ENCODE measurements at regions not wholly inside any gene's neighbourhood (a gene's known extent, or its start where the extent isn't known, plus 50 kb on each side); places are given as distances from the start of the nearest gene placed in this dataset.
A peak's percentile ranks its signal among the peaks of the same experiment; 100 is the strongest.

DNA sequence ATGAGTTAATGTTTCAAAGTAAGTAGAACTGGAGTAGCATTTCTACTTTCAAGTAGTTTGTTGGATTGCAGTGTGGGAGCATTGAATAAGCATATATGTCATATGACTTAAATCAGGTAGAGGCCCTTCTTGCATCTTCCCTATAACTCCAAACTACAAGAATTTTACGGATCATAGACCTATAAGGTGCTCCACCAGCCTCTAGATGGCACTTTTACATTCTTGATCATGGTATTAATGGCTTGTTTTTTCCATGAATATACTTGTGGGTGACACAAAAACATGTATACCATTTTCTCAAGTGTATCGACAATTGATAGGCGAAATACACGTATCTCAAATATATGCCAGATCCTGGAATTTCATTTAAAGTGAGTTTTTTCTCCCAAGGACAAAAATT is 311.1 kb downstream of the ZPLD1 start:
- no peaks in the 10 kb centered on the region for H3K36me3 ChIP-seq
- DNase-seq, result no peak
- no peak for TF ChIP-seq CTCF (IDR thresholded peaks at IDR 0.05)
- no peak for TF ChIP-seq POLR2A (IDR thresholded peaks at IDR 0.05)
- no peaks in the 10 kb centered on the region for H3K27me3 ChIP-seq
- no peaks in the 10 kb centered on the region for H3K9me3 ChIP-seq
- no peak overlapping the region for H3K27ac ChIP-seq
- intact Hi-C loops (cut with DNase I), result no loop called here
- 64 to 68% methylated on average over 4 of the region's 4 CpGs for WGBS, 2 donors
- no peak overlapping the region for H3K4me3 ChIP-seq (replicated peaks in 1 of 3)
- peaks cover 0 to 6% of the 10 kb centered on the region in 2 donors for H3K4me1 ChIP-seq

DNA sequence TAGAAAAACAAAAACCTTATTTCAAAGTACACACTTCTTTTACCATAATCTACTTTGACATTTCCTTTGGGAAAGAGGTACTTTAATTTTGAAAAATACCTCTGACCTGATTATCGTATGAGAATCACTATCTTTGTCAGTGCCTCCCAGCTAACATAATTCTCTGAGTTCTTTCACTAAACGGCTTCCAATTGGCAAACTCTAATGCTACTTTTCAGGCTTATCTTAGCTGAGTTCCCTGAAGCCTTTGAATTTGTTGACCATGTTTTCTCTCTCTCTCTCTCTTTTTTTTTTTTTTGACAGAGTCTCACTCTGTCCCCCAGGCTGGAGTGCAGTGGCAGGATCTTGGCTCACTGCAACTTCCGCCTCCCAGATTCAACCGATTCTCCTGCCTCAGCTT is 312.8 kb downstream of the ZPLD1 start:
- H3K27me3 ChIP-seq, result no peaks in the 10 kb centered on the region
- WGBS, 2 donors, result 41 to 43% methylated on average over 4 of the region's 4 CpGs
- no peak overlapping the region for H3K4me3 ChIP-seq (replicated peaks in 1 of 3)
- peak; percentile 29 to 49 for DNase-seq
- intact Hi-C loops (cut with DNase I), result no loop called here
- H3K4me1 ChIP-seq, result peaks cover 0 to 6% of the 10 kb centered on the region in 2 donors
- TF ChIP-seq CTCF (IDR thresholded peaks at IDR 0.05) (no peak), POLR2A (IDR thresholded peaks at IDR 0.05) (no peak)
- no peaks in the 10 kb centered on the region for H3K36me3 ChIP-seq
- H3K27ac ChIP-seq, result peak overlapping the region in 1 of 3 donors; percentile 40
- H3K9me3 ChIP-seq, result no peaks in the 10 kb centered on the region

DNA sequence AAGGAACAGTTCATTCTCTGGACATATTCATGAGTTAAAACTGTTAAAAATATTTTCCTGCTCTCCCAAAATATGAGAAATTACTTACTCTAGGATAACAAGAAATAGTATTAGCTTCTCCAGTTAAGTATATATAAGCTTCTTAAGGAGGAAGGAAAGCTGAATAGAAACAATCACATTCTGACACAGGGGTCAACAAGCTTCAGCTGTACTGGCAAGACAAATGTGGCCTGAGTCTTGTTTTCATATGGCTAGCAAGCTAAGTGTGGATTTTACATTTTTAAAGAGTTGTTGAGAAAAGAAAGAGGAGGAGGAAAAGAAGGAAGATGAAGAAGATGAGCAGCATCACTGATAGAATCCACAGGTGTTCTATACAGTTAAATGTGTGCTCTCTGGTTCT is 313.8 kb downstream of the ZPLD1 start:
- no peaks in the 10 kb centered on the region for H3K9me3 ChIP-seq
- no peak for DNase-seq
- intact Hi-C loops (cut with DNase I), result no loop called here
- peaks cover 0 to 6% of the 10 kb centered on the region in 2 donors for H3K4me1 ChIP-seq
- no peak for TF ChIP-seq CTCF (IDR thresholded peaks at IDR 0.05)
- no peak for TF ChIP-seq POLR2A (IDR thresholded peaks at IDR 0.05)
- no peaks in the 10 kb centered on the region for H3K36me3 ChIP-seq
- no peaks in the 10 kb centered on the region for H3K27me3 ChIP-seq
- H3K4me3 ChIP-seq (replicated peaks in 1 of 3), result no peak overlapping the region
- H3K27ac ChIP-seq, result no peak overlapping the region

- TF ChIP-seq CTCF (IDR thresholded peaks at IDR 0.05) (no peak), POLR2A (IDR thresholded peaks at IDR 0.05) (no peak)
- DNase-seq, result no peak
- 91 to 94% methylated on average over 2 of the region's 2 CpGs for WGBS, 2 donors
- Histone ChIP-seq H3K27ac (no peak overlapping the region), H3K36me3 (no peaks in the 10 kb centered on the region), H3K27me3 (no peaks in the 10 kb centered on the region), H3K9me3 (no peaks in the 10 kb centered on the region), H3K4me1 (peaks cover 0 to 6% of the 10 kb centered on the region in 2 donors), H3K4me3 (replicated peaks in 1 of 3) (no peak overlapping the region)
- intact Hi-C loops (cut with DNase I), result no loop called here
These were observed 315.5 kb downstream of the ZPLD1 start for GRCh38 chr3:102750322-102750721.

DNA sequence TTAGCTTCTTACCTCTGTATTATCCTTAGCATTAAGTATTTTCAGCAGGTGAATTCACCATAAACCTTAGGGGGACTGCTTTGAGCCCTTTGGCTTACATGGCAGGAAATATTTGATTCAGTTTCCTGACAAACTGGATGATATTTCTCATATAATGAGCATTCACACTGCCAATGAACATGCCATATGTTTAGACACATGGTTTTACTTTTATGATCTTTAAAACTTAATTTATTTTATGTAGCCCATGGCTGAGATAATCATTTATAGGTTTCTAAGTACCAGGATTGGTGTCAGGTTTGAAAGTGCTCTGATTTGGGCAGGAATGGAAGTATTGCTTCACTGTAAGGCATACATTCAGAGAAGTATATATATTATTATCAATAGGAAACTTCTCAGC is 319.1 kb downstream of the ZPLD1 start:
- H3K36me3 ChIP-seq, result no peaks in the 10 kb centered on the region
- H3K27me3 ChIP-seq, result no peaks in the 10 kb centered on the region
- no peaks in the 10 kb centered on the region for H3K9me3 ChIP-seq
- TF ChIP-seq POLR2A (IDR thresholded peaks at IDR 0.05) (no peak), CTCF (IDR thresholded peaks at IDR 0.05) (no peak)
- H3K4me1 ChIP-seq, result no peaks in the 10 kb centered on the region
- no peak overlapping the region for H3K27ac ChIP-seq
- intact Hi-C loops (cut with DNase I), result no loop called here
- no peak for DNase-seq
- H3K4me3 ChIP-seq (replicated peaks in 1 of 3), result no peak overlapping the region
